ENCODE measurements at regions not wholly inside any gene's neighbourhood (a gene's known extent, or its start where the extent isn't known, plus 50 kb on each side); places are given as distances from the start of the nearest gene placed in this dataset.

DNA sequence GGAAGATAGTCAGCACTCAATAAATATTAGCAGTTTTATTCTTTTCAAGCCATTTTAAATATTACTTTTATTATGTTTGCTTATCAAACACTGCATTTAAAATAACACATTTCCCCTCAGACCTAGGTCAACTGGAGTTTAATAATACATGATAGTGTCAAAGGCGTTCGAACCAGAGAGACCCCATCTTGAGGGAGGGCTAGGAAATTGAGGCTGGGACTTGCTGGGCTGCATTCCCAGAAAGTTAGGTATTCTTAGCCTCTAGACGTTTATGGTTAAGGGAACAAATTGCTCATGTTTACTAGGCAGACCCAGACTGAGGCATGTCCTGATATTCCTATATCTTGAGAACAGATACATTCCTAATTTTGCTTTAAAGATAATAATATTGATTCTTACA lies 426.5 kb downstream of the METTL4 start:
- TF ChIP-seq, protein P1, sequence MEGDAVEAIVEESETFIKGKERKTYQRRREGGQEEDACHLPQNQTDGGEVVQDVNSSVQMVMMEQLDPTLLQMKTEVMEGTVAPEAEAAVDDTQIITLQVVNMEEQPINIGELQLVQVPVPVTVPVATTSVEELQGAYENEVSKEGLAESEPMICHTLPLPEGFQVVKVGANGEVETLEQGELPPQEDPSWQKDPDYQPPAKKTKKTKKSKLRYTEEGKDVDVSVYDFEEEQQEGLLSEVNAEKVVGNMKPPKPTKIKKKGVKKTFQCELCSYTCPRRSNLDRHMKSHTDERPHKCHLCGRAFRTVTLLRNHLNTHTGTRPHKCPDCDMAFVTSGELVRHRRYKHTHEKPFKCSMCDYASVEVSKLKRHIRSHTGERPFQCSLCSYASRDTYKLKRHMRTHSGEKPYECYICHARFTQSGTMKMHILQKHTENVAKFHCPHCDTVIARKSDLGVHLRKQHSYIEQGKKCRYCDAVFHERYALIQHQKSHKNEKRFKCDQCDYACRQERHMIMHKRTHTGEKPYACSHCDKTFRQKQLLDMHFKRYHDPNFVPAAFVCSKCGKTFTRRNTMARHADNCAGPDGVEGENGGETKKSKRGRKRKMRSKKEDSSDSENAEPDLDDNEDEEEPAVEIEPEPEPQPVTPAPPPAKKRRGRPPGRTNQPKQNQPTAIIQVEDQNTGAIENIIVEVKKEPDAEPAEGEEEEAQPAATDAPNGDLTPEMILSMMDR (IDR thresholded peaks at IDR 0.05; ENCODE audit: insufficient read depth, low read length) = no peak
- no peak for TF ChIP-seq GABPA (IDR thresholded peaks at IDR 0.05; ENCODE audit: low read depth)
- TF ChIP-seq, protein P2, sequence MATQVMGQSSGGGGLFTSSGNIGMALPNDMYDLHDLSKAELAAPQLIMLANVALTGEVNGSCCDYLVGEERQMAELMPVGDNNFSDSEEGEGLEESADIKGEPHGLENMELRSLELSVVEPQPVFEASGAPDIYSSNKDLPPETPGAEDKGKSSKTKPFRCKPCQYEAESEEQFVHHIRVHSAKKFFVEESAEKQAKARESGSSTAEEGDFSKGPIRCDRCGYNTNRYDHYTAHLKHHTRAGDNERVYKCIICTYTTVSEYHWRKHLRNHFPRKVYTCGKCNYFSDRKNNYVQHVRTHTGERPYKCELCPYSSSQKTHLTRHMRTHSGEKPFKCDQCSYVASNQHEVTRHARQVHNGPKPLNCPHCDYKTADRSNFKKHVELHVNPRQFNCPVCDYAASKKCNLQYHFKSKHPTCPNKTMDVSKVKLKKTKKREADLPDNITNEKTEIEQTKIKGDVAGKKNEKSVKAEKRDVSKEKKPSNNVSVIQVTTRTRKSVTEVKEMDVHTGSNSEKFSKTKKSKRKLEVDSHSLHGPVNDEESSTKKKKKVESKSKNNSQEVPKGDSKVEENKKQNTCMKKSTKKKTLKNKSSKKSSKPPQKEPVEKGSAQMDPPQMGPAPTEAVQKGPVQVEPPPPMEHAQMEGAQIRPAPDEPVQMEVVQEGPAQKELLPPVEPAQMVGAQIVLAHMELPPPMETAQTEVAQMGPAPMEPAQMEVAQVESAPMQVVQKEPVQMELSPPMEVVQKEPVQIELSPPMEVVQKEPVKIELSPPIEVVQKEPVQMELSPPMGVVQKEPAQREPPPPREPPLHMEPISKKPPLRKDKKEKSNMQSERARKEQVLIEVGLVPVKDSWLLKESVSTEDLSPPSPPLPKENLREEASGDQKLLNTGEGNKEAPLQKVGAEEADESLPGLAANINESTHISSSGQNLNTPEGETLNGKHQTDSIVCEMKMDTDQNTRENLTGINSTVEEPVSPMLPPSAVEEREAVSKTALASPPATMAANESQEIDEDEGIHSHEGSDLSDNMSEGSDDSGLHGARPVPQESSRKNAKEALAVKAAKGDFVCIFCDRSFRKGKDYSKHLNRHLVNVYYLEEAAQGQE (IDR thresholded peaks at IDR 0.05; ENCODE audit: insufficient replicate concordance, low read depth) = no peak
- TF ChIP-seq POLR2AphosphoS5 (IDR thresholded peaks at IDR 0.05; ENCODE audit: low read depth) = no peak
- TF ChIP-seq SPI1 (IDR thresholded peaks at IDR 0.05; ENCODE audit: borderline replicate concordance, low read depth) = no peak

Data from HL-60 (cell line).